GM12891 (cell line): ENCODE measurements at regions not wholly inside any gene's neighbourhood (a gene's known extent, or its start where the extent isn't known, plus 50 kb on each side); places are given as distances from the start of the nearest gene placed in this dataset.

Experiments
- PAX5 ChIP-seq: IDR thresholded peaks from 2 replicates; pipeline ENCODE4 v1.6.1; 2011; ENCODE audit warnings: low read length, moderate library complexity, mild to moderate bottlenecking; ENCODE audit not compliant: insufficient read depth, severe bottlenecking
- POLR2A ChIP-seq: IDR thresholded peaks from 2 replicates; pipeline ENCODE4 v1.6.1; 2011; ENCODE audit warnings: low read depth, low read length, control low read depth
- POLR2AphosphoS5 ChIP-seq: IDR thresholded peaks from 2 replicates; pipeline ENCODE4 v1.6.1; 2011; ENCODE audit warnings: low read depth, low read length, control low read depth
- POU2F2 ChIP-seq: IDR thresholded peaks from 2 replicates; pipeline ENCODE4 v1.6.1; 2011; ENCODE audit warnings: low read depth, mild to moderate bottlenecking, control low read depth, low read length, moderate library complexity
- SPI1 ChIP-seq: IDR thresholded peaks from 2 replicates; pipeline ENCODE4 v1.6.1; 2011; ENCODE audit warnings: low read depth, low read length, control low read depth
- TAF1 ChIP-seq: IDR thresholded peaks from 2 replicates; pipeline ENCODE4 v1.6.1; 2011; ENCODE audit warnings: low read depth, low read length, control low read depth

GRCh38 chr10:124242365-124242764 lies 149.0 kb upstream of the CHST15 start:
- TF ChIP-seq POLR2AphosphoS5 (no peak), TAF1 (no peak), POLR2A (no peak), PAX5 (no peak), POU2F2 (no peak), SPI1 (no peak)
